ENCODE measurements at regions not wholly inside any gene's neighbourhood (a gene's known extent, or its start where the extent isn't known, plus 50 kb on each side); places are given as distances from the start of the nearest gene placed in this dataset.
"Not testable (repeated sequence)": the region's sequence is repeated elsewhere in the genome, so short reads cannot be mapped to it uniquely, and the experiment has no call there.

DNA sequence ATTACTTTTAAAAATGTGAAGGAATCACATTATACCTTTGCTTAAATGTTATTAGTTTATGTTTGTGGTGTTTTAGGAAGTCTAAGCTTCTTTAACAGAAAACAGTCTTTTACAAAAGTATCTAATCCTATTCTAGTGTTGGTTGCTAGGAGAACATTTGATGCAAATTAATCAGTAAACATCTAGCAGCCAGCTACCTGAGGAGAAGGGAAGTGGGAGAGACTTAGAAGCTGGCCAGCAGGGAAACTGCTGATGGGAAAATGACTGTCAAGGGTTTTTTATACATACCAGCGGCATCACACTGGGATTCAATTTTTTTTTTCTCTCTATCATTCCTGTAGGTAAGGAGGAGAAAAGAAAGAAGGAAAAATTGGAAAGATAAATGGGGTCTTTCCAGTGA is 686.0 kb upstream of the MMS22L start:
- TF ChIP-seq, protein P1, sequence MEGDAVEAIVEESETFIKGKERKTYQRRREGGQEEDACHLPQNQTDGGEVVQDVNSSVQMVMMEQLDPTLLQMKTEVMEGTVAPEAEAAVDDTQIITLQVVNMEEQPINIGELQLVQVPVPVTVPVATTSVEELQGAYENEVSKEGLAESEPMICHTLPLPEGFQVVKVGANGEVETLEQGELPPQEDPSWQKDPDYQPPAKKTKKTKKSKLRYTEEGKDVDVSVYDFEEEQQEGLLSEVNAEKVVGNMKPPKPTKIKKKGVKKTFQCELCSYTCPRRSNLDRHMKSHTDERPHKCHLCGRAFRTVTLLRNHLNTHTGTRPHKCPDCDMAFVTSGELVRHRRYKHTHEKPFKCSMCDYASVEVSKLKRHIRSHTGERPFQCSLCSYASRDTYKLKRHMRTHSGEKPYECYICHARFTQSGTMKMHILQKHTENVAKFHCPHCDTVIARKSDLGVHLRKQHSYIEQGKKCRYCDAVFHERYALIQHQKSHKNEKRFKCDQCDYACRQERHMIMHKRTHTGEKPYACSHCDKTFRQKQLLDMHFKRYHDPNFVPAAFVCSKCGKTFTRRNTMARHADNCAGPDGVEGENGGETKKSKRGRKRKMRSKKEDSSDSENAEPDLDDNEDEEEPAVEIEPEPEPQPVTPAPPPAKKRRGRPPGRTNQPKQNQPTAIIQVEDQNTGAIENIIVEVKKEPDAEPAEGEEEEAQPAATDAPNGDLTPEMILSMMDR (IDR thresholded peaks at IDR 0.05; ENCODE audit: low read length, missing control alignments) = no peak
- H3K4me3 ChIP-seq (replicated peaks; ENCODE audit: low read depth, low read length) = no peak overlapping the region
- DNase-seq (ENCODE audit: low read depth) = no peak

DNA sequence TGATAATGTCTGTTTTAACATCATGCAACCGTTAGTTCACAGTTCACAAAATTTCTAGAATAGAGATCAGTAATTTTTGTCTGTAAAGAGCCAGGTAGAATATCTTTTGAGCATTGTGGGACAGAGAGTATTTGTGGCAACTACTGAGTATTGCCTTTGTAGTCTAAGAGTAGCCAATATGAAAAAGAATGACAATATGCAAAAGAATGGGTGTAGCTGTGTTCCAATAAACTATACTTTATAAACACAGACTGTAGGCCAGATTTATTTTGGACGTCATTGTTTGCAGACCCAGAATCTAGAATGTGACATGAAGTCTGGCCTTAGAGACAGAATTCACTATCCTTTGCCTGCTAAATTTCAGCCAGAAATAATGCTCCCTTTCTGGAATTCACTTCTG is 694.1 kb upstream of the MMS22L start:
- no peak overlapping the region for H3K4me3 ChIP-seq (replicated peaks; ENCODE audit: low read depth, low read length)
- TF ChIP-seq, protein P1 (IDR thresholded peaks at IDR 0.05; ENCODE audit: low read length, missing control alignments) = no peak
- DNase-seq (ENCODE audit: low read depth) = no peak

DNA sequence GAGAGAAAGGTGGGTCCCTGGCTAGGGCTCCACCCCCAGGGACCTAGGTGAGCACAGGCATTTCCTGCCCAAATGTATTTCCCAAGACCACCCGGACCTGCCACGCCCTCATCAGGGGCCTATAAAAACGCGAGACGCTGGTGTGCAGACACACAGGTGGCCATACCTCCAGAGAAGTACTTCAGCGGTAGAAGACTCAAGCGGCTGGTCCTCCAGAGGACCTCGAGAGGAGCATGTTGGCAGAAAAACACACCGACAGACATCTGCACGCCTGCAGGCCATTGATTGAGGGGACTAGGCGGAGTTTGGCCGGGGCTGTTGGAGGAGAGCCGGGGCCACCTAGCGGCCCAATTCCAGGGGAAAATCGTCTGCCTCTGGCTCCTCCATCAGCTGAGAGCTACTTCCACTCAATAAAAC is 695.8 kb upstream of the MMS22L start:
- TF ChIP-seq, protein P1 (IDR thresholded peaks at IDR 0.05; ENCODE audit: low read length, missing control alignments) = no peak
- no peak for DNase-seq (ENCODE audit: low read depth)

DNA sequence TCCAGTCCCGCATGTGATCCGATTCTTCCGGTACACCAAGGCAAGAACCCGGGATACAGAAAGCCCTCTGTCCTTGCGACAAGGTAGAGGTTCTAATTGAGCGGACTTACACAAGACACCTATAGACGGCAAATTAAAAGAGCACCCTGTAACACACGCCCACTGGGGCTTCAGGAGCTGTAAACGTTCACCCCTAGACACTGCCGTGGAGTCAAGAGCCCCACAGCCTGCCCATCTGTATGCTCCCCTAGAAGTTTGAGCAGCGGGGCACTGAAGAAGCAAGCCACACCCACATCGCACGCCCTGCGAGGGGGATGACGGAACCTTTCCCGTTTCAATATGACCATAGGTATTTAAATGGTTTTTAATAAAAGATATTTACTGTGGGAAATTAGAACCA is 696.3 kb upstream of the MMS22L start:
- DNase-seq (ENCODE audit: low read depth); H3K4me3 ChIP-seq (replicated peaks; ENCODE audit: low read depth, low read length): not testable (repeated sequence)

More for the DNA sequence above, 695.8 kb upstream of the MMS22L start:
- no peak overlapping the region for H3K4me3 ChIP-seq (replicated peaks; ENCODE audit: low read depth, low read length)

DNA sequence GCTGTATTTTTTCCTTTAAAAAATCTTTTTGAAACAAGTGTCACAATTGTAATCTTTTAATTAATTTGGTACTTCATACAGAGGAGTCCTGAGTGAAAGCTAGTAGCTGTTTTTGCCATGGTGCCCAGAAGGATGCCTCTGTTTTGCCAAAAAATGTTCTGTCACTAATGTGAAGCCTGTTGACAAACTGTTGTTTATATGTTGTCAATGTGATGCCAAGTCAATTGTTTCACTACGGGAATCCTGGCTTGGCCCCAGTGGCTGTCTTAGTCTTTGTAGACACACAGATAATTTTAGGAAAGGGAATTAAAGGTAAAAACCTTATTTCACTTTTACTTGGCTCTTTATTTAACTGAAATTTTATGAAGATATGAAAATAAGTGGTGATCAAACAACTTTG is 706.4 kb upstream of the MMS22L start:
- TF ChIP-seq, protein P1 (IDR thresholded peaks at IDR 0.05; ENCODE audit: low read length, missing control alignments) = no peak
- no peak overlapping the region for H3K4me3 ChIP-seq (replicated peaks; ENCODE audit: low read depth, low read length)

DNA sequence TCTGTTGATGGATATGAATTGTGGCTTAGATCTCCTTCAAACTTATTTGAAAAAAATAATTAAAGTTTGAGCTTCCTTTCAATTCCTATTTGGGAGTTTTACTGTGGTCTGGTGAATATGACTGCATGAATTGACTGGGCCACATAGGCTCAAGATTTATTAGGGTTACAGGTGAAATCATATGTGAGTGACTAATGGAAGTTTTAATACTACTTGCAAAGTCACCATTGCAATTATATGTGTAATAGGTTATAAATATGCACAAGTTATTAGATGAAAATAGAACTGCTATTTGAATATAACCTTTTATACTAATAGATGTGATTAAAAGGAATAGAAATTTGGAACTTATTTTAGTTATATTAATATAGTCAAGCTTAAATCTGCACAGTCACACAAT is 712.1 kb upstream of the MMS22L start:
- H3K4me3 ChIP-seq (replicated peaks; ENCODE audit: low read depth, low read length) = no peak overlapping the region
- TF ChIP-seq, protein P1 (IDR thresholded peaks at IDR 0.05; ENCODE audit: low read length, missing control alignments) = no peak
- DNase-seq (ENCODE audit: low read depth) = no peak

More for the DNA sequence above, 706.4 kb upstream of the MMS22L start:
- DNase-seq (ENCODE audit: low read depth) = no peak

DNA sequence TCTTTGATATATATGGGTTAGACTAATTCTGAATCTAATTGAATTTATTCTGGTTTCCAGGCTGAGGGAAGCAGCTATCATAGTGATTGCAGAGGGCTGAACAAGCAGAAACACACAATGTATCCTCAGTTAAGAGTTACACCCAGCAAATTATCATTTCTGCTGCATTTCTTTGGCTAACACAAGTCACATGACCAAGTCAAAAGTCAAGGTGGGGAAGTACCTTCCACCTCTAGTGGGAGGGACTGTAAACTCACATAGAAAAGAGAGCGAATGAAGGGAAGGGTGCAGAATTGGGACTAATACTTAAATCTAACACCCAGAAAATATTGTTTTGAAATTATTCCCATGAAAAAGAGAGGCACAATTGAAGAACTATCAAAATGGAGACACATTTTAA is 719.7 kb upstream of the MMS22L start:
- TF ChIP-seq, protein P1 (IDR thresholded peaks at IDR 0.05; ENCODE audit: low read length, missing control alignments) = no peak
- H3K4me3 ChIP-seq (replicated peaks; ENCODE audit: low read depth, low read length) = no peak overlapping the region
- DNase-seq (ENCODE audit: low read depth) = no peak
